ENCODE measurements at regions not wholly inside any gene's neighbourhood (a gene's known extent, or its start where the extent isn't known, plus 50 kb on each side); places are given as distances from the start of the nearest gene placed in this dataset.

GRCh38 chr1:99098589-99098988, 93.9 kb upstream of the PLPPR5 start (continued):
- TF ChIP-seq RERE (CRISPR knock-in tag; IDR thresholded peaks at IDR 0.05; ENCODE audit: borderline replicate concordance), result no peak
- TF ChIP-seq NFE2L1 (tag; IDR thresholded peaks at IDR 0.05; ENCODE audit: borderline replicate concordance, low read depth), result no peak
- TF ChIP-seq E2F1 (CRISPR knock-in tag; IDR thresholded peaks at IDR 0.05), result no peak
- TF ChIP-seq KLF13 (tag; IDR thresholded peaks at IDR 0.05; ENCODE audit: borderline replicate concordance, low read depth), result no peak
- TF ChIP-seq PURB (CRISPR knock-in tag; IDR thresholded peaks at IDR 0.05; ENCODE audit: low read depth), result no peak
- TF ChIP-seq ZNF436 (CRISPR knock-in tag; IDR thresholded peaks at IDR 0.05), result no peak
- no peak for TF ChIP-seq THAP12 (CRISPR knock-in tag; IDR thresholded peaks at IDR 0.05)
- no peak for TF ChIP-seq SFPQ (IDR thresholded peaks at IDR 0.05; ENCODE audit: low read depth, low read length)

All from K562 (cell line).